ENCODE measurements at regions not wholly inside any gene's neighbourhood (a gene's known extent, or its start where the extent isn't known, plus 50 kb on each side); places are given as distances from the start of the nearest gene placed in this dataset.

DNA sequence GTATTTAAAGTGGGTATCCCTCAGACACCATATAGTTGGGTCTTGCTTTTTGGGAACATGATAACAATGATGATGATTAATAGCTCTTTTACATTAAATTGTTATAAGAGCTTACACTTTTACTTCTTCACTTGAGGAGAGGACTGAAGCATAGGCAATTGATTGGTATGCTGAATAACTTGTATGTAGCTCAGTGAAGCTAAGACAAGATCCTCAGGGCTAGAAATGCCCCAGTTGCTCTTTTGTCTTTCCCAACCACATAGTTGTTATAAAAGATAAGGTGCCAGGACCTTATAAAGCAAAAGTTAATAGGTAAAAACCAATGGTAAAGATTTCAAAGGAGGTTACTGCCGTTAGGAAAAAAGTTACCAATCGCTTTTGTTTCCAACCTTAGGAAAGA lies 123.4 kb downstream of the KCNK1 start:
- TF ChIP-seq NRF1 (conservative IDR thresholded peaks at IDR 0.05; ENCODE audit: low read depth, low read length): no peak
- TF ChIP-seq BRCA1 (IDR thresholded peaks at IDR 0.05; ENCODE audit: low read depth, low read length): no peak
- no peak for TF ChIP-seq ZBED1 (IDR thresholded peaks at IDR 0.05; ENCODE audit: borderline replicate concordance)
- TF ChIP-seq, protein P1, sequence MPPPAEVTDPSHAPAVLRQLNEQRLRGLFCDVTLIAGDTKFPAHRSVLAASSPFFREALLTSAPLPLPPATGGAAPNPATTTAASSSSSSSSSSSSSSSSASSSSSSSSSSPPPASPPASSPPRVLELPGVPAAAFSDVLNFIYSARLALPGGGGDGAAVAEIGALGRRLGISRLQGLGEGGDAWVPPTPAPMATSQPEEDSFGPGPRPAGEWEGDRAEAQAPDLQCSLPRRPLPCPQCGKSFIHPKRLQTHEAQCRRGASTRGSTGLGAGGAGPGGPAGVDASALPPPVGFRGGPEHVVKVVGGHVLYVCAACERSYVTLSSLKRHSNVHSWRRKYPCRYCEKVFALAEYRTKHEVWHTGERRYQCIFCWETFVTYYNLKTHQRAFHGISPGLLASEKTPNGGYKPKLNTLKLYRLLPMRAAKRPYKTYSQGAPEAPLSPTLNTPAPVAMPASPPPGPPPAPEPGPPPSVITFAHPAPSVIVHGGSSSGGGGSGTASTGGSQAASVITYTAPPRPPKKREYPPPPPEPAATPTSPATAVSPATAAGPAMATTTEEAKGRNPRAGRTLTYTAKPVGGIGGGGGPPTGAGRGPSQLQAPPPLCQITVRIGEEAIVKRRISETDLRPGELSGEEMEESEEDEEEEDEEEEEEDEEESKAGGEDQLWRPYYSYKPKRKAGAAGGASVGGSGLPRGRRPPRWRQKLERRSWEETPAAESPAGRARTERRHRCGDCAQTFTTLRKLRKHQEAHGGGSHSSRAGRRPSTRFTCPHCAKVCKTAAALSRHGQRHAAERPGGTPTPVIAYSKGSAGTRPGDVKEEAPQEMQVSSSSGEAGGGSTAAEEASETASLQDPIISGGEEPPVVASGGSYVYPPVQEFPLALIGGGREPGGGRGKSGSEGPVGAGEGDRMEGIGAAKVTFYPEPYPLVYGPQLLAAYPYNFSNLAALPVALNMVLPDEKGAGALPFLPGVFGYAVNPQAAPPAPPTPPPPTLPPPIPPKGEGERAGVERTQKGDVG (CRISPR knock-in tag; IDR thresholded peaks at IDR 0.05): no peak
- TF ChIP-seq TAF1 (IDR thresholded peaks at IDR 0.05; ENCODE audit: borderline replicate concordance, low read depth, low read length): no peak
- TF ChIP-seq, protein P2, sequence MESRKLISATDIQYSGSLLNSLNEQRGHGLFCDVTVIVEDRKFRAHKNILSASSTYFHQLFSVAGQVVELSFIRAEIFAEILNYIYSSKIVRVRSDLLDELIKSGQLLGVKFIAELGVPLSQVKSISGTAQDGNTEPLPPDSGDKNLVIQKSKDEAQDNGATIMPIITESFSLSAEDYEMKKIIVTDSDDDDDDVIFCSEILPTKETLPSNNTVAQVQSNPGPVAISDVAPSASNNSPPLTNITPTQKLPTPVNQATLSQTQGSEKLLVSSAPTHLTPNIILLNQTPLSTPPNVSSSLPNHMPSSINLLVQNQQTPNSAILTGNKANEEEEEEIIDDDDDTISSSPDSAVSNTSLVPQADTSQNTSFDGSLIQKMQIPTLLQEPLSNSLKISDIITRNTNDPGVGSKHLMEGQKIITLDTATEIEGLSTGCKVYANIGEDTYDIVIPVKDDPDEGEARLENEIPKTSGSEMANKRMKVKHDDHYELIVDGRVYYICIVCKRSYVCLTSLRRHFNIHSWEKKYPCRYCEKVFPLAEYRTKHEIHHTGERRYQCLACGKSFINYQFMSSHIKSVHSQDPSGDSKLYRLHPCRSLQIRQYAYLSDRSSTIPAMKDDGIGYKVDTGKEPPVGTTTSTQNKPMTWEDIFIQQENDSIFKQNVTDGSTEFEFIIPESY (IDR thresholded peaks at IDR 0.05): no peak
- TF ChIP-seq MEF2A (IDR thresholded peaks at IDR 0.05; ENCODE audit: insufficient read depth, low read depth, low read length): no peak
- TF ChIP-seq TCF12 (IDR thresholded peaks at IDR 0.05; ENCODE audit: low read depth, low read length): no peak
- no peak for TF ChIP-seq RAD21 (IDR thresholded peaks at IDR 0.05; ENCODE audit: insufficient read depth, low read depth, low read length)
- no peak for TF ChIP-seq EP300 (IDR thresholded peaks at IDR 0.05; ENCODE audit: borderline replicate concordance in 1 of 2, control insufficient read depth in 1 of 2, low read depth in 2 of 2, low read length in 2 of 2)
- TF ChIP-seq CHD4 (IDR thresholded peaks at IDR 0.05): no peak
- no peak for TF ChIP-seq MTA3 (IDR thresholded peaks at IDR 0.05; ENCODE audit: borderline replicate concordance, low read length)
- TF ChIP-seq, protein P3, sequence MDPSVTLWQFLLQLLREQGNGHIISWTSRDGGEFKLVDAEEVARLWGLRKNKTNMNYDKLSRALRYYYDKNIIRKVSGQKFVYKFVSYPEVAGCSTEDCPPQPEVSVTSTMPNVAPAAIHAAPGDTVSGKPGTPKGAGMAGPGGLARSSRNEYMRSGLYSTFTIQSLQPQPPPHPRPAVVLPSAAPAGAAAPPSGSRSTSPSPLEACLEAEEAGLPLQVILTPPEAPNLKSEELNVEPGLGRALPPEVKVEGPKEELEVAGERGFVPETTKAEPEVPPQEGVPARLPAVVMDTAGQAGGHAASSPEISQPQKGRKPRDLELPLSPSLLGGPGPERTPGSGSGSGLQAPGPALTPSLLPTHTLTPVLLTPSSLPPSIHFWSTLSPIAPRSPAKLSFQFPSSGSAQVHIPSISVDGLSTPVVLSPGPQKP (IDR thresholded peaks at IDR 0.05; ENCODE audit: low read depth, low read length): no peak

All from GM12878 (cell line).